Mucosa of rectum (tissue), 2 donors: ENCODE measurements at regions not wholly inside any gene's neighbourhood (a gene's known extent, or its start where the extent isn't known, plus 50 kb on each side); places are given as distances from the start of the nearest gene placed in this dataset.
"Not testable (repeated sequence)": the region's sequence is repeated elsewhere in the genome, so short reads cannot be mapped to it uniquely, and the experiment has no call there.

Experiments
- H3K27ac ChIP-seq, 2 donors: one replicate each; pipeline ENCODE4 v1.7.0; 2013; ENCODE audit warnings: inconsistent platforms in 2 of 2, low read depth in 2 of 2, low read length in 2 of 2
- H3K27me3 ChIP-seq, 2 donors: one replicate each; pipeline ENCODE4 v1.7.0; 2013; ENCODE audit warnings: low read length in 2 of 2; ENCODE audit not compliant: control insufficient read depth in 2 of 2, insufficient read depth in 2 of 2
- H3K36me3 ChIP-seq, 2 donors: one replicate each; pipeline ENCODE4 v1.7.0; 2013; ENCODE audit warnings: low read length in 2 of 2; ENCODE audit not compliant: control insufficient read depth in 2 of 2, insufficient read depth in 2 of 2
- H3K4me1 ChIP-seq, 2 donors: one replicate each; pipeline ENCODE4 v1.7.0; 2013; ENCODE audit warnings: low read length in 2 of 2, mild to moderate bottlenecking in 1 of 2; ENCODE audit not compliant: control insufficient read depth in 2 of 2, insufficient read depth in 2 of 2
- H3K4me3 ChIP-seq, 2 donors: one replicate each; pipeline ENCODE4 v1.7.0; 2013; ENCODE audit warnings: low read length in 2 of 2
- H3K9ac ChIP-seq, 2 donors: one replicate each; pipeline ENCODE4 v1.7.0; 2013; ENCODE audit warnings: low read length in 2 of 2, low read depth in 1 of 2, mild to moderate bottlenecking in 1 of 2
- H3K9me3 ChIP-seq, 2 donors: one replicate each; pipeline ENCODE4 v1.7.0; 2013; ENCODE audit warnings: low read length in 2 of 2; ENCODE audit not compliant: control insufficient read depth in 2 of 2
- donor health status: healthy.
- donor health status: Normal muscosa, but diverticular disease.

DNA sequence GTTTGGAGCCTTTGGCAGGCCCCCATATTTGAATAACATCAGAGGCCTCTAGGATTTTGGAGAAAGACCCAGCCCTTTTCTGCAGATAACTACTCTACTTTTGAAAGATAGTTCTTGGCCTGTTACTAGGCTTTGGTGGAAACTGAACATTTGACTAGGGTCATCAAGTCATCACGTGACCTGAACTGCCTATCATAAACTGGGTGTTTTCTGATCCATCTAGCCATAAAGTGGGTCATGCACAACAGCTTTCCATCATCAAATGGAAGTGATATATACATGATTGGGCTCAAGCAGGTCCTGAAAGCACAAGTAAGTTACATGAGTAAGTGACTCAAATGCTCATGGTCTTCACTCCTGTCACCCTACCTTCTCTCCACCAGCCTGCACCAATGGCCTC, 552.3 kb upstream of the GRM3 start:
- no peaks in the 10 kb centered on the region for H3K36me3 ChIP-seq
- H3K9ac ChIP-seq, result no peak overlapping the region
- no peaks in the 10 kb centered on the region for H3K27me3 ChIP-seq
- no peak overlapping the region for H3K27ac ChIP-seq
- H3K4me1 ChIP-seq, result no peaks in the 10 kb centered on the region
- peaks cover 0 to 2% of the 10 kb centered on the region in 2 donors for H3K9me3 ChIP-seq
- H3K4me3 ChIP-seq, result no peak overlapping the region

DNA sequence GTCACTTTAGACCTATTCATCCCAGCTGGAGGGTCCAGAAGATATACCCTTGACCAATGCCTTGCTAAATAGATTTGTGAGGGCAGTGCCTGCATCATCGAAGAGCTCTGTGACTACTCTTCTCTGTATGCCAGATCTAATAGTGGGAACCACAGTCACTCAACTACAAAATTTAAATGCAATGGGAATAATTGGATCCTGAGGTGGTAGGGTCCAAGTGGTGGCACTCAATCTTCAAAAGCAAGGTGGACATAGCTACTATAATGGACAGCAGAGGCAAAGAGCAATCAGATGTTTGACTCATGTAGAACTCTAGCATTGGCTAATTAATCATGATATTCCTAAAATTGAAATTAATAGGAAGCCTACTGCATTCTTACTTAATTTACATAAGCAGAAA, 554.3 kb upstream of the GRM3 start:
- H3K9me3 ChIP-seq, result peaks cover 0 to 2% of the 10 kb centered on the region in 2 donors
- no peaks in the 10 kb centered on the region for H3K4me1 ChIP-seq
- no peak overlapping the region for H3K4me3 ChIP-seq
- no peak overlapping the region for H3K9ac ChIP-seq
- no peaks in the 10 kb centered on the region for H3K27me3 ChIP-seq
- H3K27ac ChIP-seq, result no peak overlapping the region
- H3K36me3 ChIP-seq, result no peaks in the 10 kb centered on the region

- not testable (repeated sequence) for H3K9me3 ChIP-seq, H3K9ac ChIP-seq, H3K27ac ChIP-seq, H3K27me3 ChIP-seq, H3K4me1 ChIP-seq, H3K36me3 ChIP-seq, H3K4me3 ChIP-seq
Observed at GRCh38 chr7:86064572-86064971, 579.1 kb upstream of the GRM3 start.

DNA sequence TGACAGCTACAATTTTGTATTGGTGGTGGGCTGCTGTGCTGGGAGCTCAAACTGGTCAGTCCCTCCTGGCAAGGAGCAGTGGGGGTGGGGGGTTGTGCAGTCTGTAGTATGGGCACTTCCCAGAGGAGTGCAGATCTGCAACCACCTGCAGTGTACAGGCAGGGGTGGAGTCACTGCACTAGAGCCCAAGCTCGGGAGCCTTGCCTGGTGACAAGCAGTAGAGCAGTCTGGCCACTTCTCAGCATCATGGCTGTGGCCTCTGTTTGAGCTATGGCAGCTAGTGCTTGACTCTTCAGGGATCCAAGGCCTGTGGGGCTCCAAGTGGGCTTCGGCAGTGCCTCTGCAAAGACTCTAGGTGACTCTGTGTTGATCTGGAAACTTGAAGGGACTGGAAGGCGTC, 585.1 kb upstream of the GRM3 start:
- Histone ChIP-seq H3K4me1 (no peaks in the 10 kb centered on the region), H3K4me3 (no peak overlapping the region), H3K9ac (no peak overlapping the region), H3K9me3 (peaks cover 3 to 4% of the 10 kb centered on the region in 2 donors), H3K36me3 (no peaks in the 10 kb centered on the region), H3K27me3 (no peaks in the 10 kb centered on the region), H3K27ac (no peak overlapping the region)

- no peaks in the 10 kb centered on the region for H3K36me3 ChIP-seq
- H3K9me3 ChIP-seq, result no peaks in the 10 kb centered on the region
- no peaks in the 10 kb centered on the region for H3K27me3 ChIP-seq
- H3K4me1 ChIP-seq, result no peaks in the 10 kb centered on the region
- H3K9ac ChIP-seq, result no peak overlapping the region
- H3K4me3 ChIP-seq, result no peak overlapping the region
- H3K27ac ChIP-seq, result no peak overlapping the region
Observed at GRCh38 chr7:86050918-86051317, 592.8 kb upstream of the GRM3 start.

DNA sequence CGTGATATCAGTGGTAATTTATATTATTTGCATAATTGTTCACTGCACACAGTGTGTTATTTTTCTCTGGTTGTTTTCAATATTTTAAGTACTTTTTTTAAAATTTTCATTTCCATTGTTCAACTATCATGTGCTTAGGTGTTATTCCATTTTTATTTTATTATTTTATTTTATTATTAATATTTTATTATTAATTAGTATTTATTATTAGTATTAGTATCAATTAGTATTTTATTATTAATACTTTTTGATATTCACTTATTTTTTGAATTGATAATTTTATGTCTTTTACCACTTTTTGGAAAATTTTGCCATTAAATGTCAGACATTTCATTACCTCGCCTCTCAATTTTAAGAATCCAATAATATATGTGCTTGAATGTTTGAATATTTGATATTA, 593.8 kb upstream of the GRM3 start:
- no peaks in the 10 kb centered on the region for H3K27me3 ChIP-seq
- H3K36me3 ChIP-seq, result no peaks in the 10 kb centered on the region

DNA sequence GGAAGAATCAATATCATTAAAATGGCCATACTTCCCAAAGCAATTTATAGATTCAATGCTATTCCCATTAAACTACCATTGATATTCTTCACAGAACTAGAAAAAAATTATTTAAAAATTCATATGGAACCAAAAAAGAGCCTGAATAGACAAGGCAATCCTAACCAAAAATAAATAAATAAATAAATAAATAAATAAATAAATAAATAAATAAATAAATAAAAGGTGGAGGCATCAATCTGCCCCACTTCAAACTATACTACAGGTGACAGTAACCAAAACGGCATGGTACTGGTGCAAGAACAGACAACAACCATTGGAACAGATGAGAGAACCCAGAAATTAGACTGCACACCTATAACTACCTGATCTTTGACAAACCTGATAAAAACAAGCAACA, 598.5 kb upstream of the GRM3 start:
- H3K27me3 ChIP-seq, H3K27ac ChIP-seq, H3K4me3 ChIP-seq, H3K36me3 ChIP-seq, H3K9me3 ChIP-seq, H3K9ac ChIP-seq, H3K4me1 ChIP-seq: not testable (repeated sequence)

More for the DNA sequence above, 593.8 kb upstream of the GRM3 start:
- no peak overlapping the region for H3K27ac ChIP-seq
- H3K9ac ChIP-seq, result no peak overlapping the region
- H3K4me3 ChIP-seq, result no peak overlapping the region
- H3K9me3 ChIP-seq, result no peaks in the 10 kb centered on the region
- H3K4me1 ChIP-seq, result no peaks in the 10 kb centered on the region

- H3K9me3 ChIP-seq, result no peaks in the 10 kb centered on the region
- H3K4me3 ChIP-seq, result no peak overlapping the region
- no peaks in the 10 kb centered on the region for H3K36me3 ChIP-seq
- no peaks in the 10 kb centered on the region for H3K4me1 ChIP-seq
- H3K9ac ChIP-seq, result no peak overlapping the region
- no peaks in the 10 kb centered on the region for H3K27me3 ChIP-seq
- no peak overlapping the region for H3K27ac ChIP-seq
Observed at GRCh38 chr7:86025807-86026206, 617.9 kb upstream of the GRM3 start.

DNA sequence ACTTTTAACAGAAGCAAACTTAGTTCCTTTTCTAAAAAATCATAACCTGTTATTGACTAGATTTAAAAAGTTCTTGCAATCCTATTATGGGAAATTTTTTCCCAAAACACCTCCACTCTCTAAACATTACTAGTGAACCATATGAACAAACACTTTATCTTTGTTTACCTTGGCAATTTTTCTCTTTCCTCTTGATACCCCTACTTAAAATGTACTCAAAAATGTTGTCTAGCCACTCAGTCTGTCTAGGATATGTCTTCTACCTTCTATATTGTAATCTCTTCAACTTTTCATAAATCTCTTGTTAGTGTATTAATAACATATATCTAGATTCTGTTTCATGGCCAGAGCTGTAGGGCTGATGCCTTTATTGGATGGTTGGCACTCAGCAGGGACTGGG, 630.0 kb upstream of the GRM3 start:
- Histone ChIP-seq H3K4me3 (no peak overlapping the region), H3K9ac (no peak overlapping the region), H3K9me3 (no peaks in the 10 kb centered on the region), H3K36me3 (no peaks in the 10 kb centered on the region), H3K27ac (no peak overlapping the region), H3K27me3 (no peaks in the 10 kb centered on the region), H3K4me1 (no peaks in the 10 kb centered on the region)

DNA sequence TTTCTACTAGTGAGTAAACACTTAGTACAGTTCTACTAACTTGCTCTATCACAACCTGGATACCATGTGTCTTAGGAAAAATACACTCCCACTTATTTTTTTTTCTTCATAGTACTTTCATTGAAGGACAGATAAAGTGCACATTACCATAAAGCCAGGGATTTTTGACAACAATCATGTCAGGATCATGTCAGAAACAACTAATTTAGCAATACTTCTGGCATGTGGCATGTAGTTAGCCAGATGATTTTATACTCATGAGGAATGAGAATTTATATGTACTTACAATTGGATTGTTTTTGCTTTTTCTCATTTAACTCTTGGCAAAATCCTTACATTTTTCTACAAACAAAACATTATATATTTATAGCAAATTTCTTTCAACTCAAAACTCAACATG, 630.7 kb upstream of the GRM3 start:
- Histone ChIP-seq H3K9me3 (no peaks in the 10 kb centered on the region), H3K9ac (no peak overlapping the region), H3K4me3 (no peak overlapping the region), H3K27ac (no peak overlapping the region), H3K36me3 (no peaks in the 10 kb centered on the region), H3K27me3 (no peaks in the 10 kb centered on the region), H3K4me1 (no peaks in the 10 kb centered on the region)

- no peak overlapping the region for H3K4me3 ChIP-seq
- no peaks in the 10 kb centered on the region for H3K36me3 ChIP-seq
- no peaks in the 10 kb centered on the region for H3K27me3 ChIP-seq
- H3K27ac ChIP-seq, result no peak overlapping the region
- H3K4me1 ChIP-seq, result no peaks in the 10 kb centered on the region
- no peak overlapping the region for H3K9ac ChIP-seq
- H3K9me3 ChIP-seq, result no peaks in the 10 kb centered on the region
Observed at GRCh38 chr7:86008898-86009297, 634.8 kb upstream of the GRM3 start.
